ENCODE measurements at regions not wholly inside any gene's neighbourhood (a gene's known extent, or its start where the extent isn't known, plus 50 kb on each side); places are given as distances from the start of the nearest gene placed in this dataset.

- no peak for TF ChIP-seq CTCF (IDR thresholded peaks at IDR 0.05)
Measured at GRCh38 chr1:195122497-195122896, 1485.7 kb downstream of the KCNT2 start.

DNA sequence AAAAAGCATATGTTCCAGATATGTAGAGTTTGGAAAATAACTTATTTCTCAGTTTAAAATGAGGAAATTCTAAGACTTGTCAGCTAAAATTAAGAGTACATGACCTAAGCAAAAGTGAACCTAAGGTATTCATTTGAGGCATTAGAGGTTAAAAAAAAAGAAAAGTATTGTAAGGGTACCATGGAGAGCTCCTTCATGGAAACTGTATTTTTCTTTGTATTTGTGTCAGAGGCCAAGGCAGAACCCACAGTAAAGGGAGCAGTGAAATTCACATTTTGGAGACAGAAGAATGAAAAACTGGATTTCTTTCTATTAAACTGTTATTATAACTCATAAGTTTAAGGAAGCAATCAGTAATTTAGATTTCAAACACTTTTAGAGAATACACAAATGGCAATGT is 1494.8 kb downstream of the KCNT2 start:
- H3K27me3 ChIP-seq (replicated peaks; ENCODE audit: insufficient read depth), result no peaks in the 10 kb centered on the region
- no peaks in the 10 kb centered on the region for H3K9me3 ChIP-seq
- DNase-seq (ENCODE audit: low spot score) (no peak), ATAC-seq (ENCODE audit: insufficient number of reproducible peaks, low FRiP score, low read depth) (no peak)
- H3K36me3 ChIP-seq, result no peaks in the 10 kb centered on the region
- no peak overlapping the region for H3K4me3 ChIP-seq
- no peak for TF ChIP-seq CTCF (IDR thresholded peaks at IDR 0.05)
- no peaks in the 10 kb centered on the region for H3K4me1 ChIP-seq (ENCODE audit: control insufficient read depth in 1 of 2, low read depth in 2 of 2)
- no peak overlapping the region for H3K27ac ChIP-seq

More at GRCh38 chr1:195122497-195122896, 1485.7 kb downstream of the KCNT2 start:
- Histone ChIP-seq H3K27me3 (replicated peaks; ENCODE audit: insufficient read depth) (no peaks in the 10 kb centered on the region), H3K4me1 (ENCODE audit: control insufficient read depth in 1 of 2, low read depth in 2 of 2) (no peaks in the 10 kb centered on the region), H3K9me3 (no peaks in the 10 kb centered on the region), H3K4me3 (no peak overlapping the region), H3K27ac (no peak overlapping the region), H3K36me3 (no peaks in the 10 kb centered on the region)
- DNase-seq (ENCODE audit: low spot score), result no peak
- no peak for ATAC-seq (ENCODE audit: insufficient number of reproducible peaks, low FRiP score, low read depth)

- no peak for TF ChIP-seq CTCF (IDR thresholded peaks at IDR 0.05)
- Histone ChIP-seq H3K27ac (no peak overlapping the region), H3K27me3 (replicated peaks; ENCODE audit: insufficient read depth) (no peaks in the 10 kb centered on the region), H3K4me3 (no peak overlapping the region), H3K36me3 (no peaks in the 10 kb centered on the region), H3K9me3 (no peaks in the 10 kb centered on the region), H3K4me1 (ENCODE audit: control insufficient read depth in 1 of 2, low read depth in 2 of 2) (no peaks in the 10 kb centered on the region)
- no peak for ATAC-seq (ENCODE audit: insufficient number of reproducible peaks, low FRiP score, low read depth)
- DNase-seq (ENCODE audit: low spot score), result no peak
Measured at GRCh38 chr1:195105773-195106172, 1502.5 kb downstream of the KCNT2 start.

DNA sequence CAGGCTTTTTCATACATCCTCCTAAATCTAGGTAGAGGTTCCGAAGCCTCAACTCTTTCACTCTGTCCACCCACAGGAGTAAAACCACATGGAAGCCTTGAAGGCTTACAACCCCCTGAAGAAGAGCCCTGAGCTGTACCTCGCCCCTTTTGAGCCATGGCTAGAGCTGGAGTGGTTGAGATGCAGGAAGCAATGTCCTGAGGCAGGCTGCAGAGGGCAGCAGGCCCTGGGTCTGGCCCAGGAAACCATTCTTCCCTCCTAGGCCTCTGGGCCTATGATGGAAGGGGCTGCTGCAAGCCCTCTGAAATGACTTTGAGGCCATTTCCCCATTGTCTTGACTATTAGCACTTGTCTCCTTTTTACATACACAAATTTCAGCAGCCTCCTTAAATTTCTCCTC is 1503.0 kb downstream of the KCNT2 start:
- H3K4me1 ChIP-seq (ENCODE audit: control insufficient read depth in 1 of 2, low read depth in 2 of 2), result no peaks in the 10 kb centered on the region
- H3K36me3 ChIP-seq, result no peaks in the 10 kb centered on the region
- H3K4me3 ChIP-seq, result no peak overlapping the region
- H3K9me3 ChIP-seq, result no peaks in the 10 kb centered on the region
- no peak for ATAC-seq (ENCODE audit: insufficient number of reproducible peaks, low FRiP score, low read depth)
- TF ChIP-seq CTCF (IDR thresholded peaks at IDR 0.05), result no peak
- no peaks in the 10 kb centered on the region for H3K27me3 ChIP-seq (replicated peaks; ENCODE audit: insufficient read depth)
- H3K27ac ChIP-seq, result no peak overlapping the region
- no peak for DNase-seq (ENCODE audit: low spot score)

DNA sequence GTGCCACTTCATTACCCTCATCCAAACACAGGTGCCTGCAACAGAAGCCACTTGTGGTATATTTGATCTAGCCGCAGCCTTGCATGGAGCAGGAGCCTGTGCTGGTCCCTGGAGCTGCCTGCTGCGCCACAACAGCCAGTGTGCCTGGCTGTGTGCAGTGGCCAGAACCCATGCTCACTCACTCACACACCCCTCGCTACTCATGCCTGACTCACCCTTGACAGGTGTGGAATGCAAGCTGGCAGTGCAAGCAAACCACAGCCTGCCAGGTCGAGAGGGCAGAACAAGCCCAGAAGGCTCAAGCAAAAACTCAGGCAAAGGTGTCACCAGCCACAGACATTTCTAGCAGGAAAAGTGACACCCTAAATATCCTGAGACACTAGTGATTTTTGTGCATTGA is 1510.9 kb downstream of the KCNT2 start:
- TF ChIP-seq CTCF (IDR thresholded peaks at IDR 0.05), result no peak
- ATAC-seq (ENCODE audit: insufficient number of reproducible peaks, low FRiP score, low read depth), result no peak
- DNase-seq (ENCODE audit: low spot score), result no peak

More for the DNA sequence above, 1510.9 kb downstream of the KCNT2 start:
- Histone ChIP-seq H3K27ac (no peak overlapping the region), H3K4me3 (no peak overlapping the region), H3K27me3 (replicated peaks; ENCODE audit: insufficient read depth) (no peaks in the 10 kb centered on the region), H3K4me1 (ENCODE audit: control insufficient read depth in 1 of 2, low read depth in 2 of 2) (no peaks in the 10 kb centered on the region), H3K36me3 (no peaks in the 10 kb centered on the region), H3K9me3 (no peaks in the 10 kb centered on the region)
